Liver (tissue), 8 donors: ENCODE measurements at regions not wholly inside any gene's neighbourhood (a gene's known extent, or its start where the extent isn't known, plus 50 kb on each side); places are given as distances from the start of the nearest gene placed in this dataset.

Source experiments
- DNase-seq: peaks from one replicate; pipeline ENCODE4 v3.0.0-alpha.2; 2017; ENCODE audit warnings: low spot score
- H3K27ac ChIP-seq, 2 donors: one replicate each; pipeline ENCODE4 v1.7.0; 2013; ENCODE audit warnings: inconsistent platforms in 2 of 2, low read length in 2 of 2, control low read depth in 1 of 2, low read depth in 1 of 2, mild to moderate bottlenecking in 1 of 2
- H3K27me3 ChIP-seq, 4 donors: one replicate each; pipeline versions ENCODE4 v1.6.1 to v1.7.0; 2013; ENCODE audit warnings: low read length in 3 of 4, inconsistent platforms in 1 of 4, mild to moderate bottlenecking in 1 of 4, moderate library complexity in 1 of 4; ENCODE audit not compliant: control insufficient read depth in 4 of 4, insufficient read depth in 4 of 4
- H3K36me3 ChIP-seq, 4 donors: one replicate each; pipeline versions ENCODE4 v1.6.1 to v1.7.0; 2013; ENCODE audit warnings: low read length in 3 of 4, mild to moderate bottlenecking in 3 of 4, low read depth in 1 of 4, moderate library complexity in 1 of 4; ENCODE audit not compliant: control insufficient read depth in 4 of 4, insufficient read depth in 3 of 4
- H3K4me1 ChIP-seq, 4 donors: one replicate each; pipeline versions ENCODE4 v1.6.1 to v1.7.0; 2013; ENCODE audit warnings: low read length in 3 of 4, mild to moderate bottlenecking in 3 of 4, moderate library complexity in 1 of 4; ENCODE audit not compliant: control insufficient read depth in 4 of 4, insufficient read depth in 4 of 4
- H3K4me3 ChIP-seq, 3 donors: one replicate each; pipeline versions ENCODE4 v1.6.1 to v1.7.0; 2013; ENCODE audit warnings: low read length in 3 of 3, control low read depth in 1 of 3, low read depth in 1 of 3, mild to moderate bottlenecking in 1 of 3
- H3K9ac ChIP-seq, 2 donors: one replicate each; pipeline ENCODE4 v1.7.0; 2013; ENCODE audit warnings: low read length in 2 of 2, mild to moderate bottlenecking in 2 of 2, moderate library complexity in 2 of 2, control low read depth in 1 of 2, low read depth in 1 of 2
- H3K9me3 ChIP-seq, 4 donors: one replicate each; pipeline versions ENCODE4 v1.6.1 to v1.7.0; 2013; ENCODE audit warnings: low read length in 3 of 4; ENCODE audit not compliant: control insufficient read depth in 4 of 4
- CTCF ChIP-seq: fragments of 150-350 bp; IDR thresholded peaks from 2 replicates; pipeline ENCODE4 v1.5.1; 2017; ENCODE audit warnings: improper control_type of control experiment, low read depth, low read length; ENCODE audit not compliant: missing input control
- EGR1 ChIP-seq, 2 donors: IDR thresholded peaks; 2 replicates each; pipeline ENCODE4 v1.6.1; 2016 to 2018; ENCODE audit warnings: antibody characterized with exemption in 2 of 2, low read depth in 2 of 2
- FOXA1 ChIP-seq: IDR thresholded peaks from 2 replicates; pipeline ENCODE4 v1.6.1; 2016; ENCODE audit warnings: antibody characterized with exemption
- FOXA2 ChIP-seq: IDR thresholded peaks from 2 replicates; pipeline ENCODE4 v1.6.1; 2016; ENCODE audit warnings: antibody characterized with exemption
- GABPA ChIP-seq, 2 donors: IDR thresholded peaks in 1 of 2; conservative IDR thresholded peaks in 1 of 2; 2 replicates each; pipeline ENCODE4 v1.6.1; 2016; ENCODE audit warnings: antibody characterized with exemption in 2 of 2, mild to moderate bottlenecking in 1 of 2, moderate library complexity in 1 of 2
- HNF4A ChIP-seq, 2 donors: conservative IDR thresholded peaks; 2 replicates each; pipeline ENCODE4 v1.6.1; 2016; ENCODE audit warnings: antibody characterized with exemption in 2 of 2, mild to moderate bottlenecking in 2 of 2
- HNF4G ChIP-seq: IDR thresholded peaks from 2 replicates; pipeline ENCODE4 v1.6.1; 2016; ENCODE audit warnings: antibody characterized with exemption
- JUND ChIP-seq, 2 donors: IDR thresholded peaks; 2 replicates each; pipeline ENCODE4 v1.6.1; 2016; ENCODE audit warnings: antibody characterized with exemption in 2 of 2
- MAX ChIP-seq: IDR thresholded peaks from 2 replicates; pipeline ENCODE4 v1.6.1; 2016; ENCODE audit warnings: antibody characterized with exemption
- NR2F2 ChIP-seq: IDR thresholded peaks from 2 replicates; pipeline ENCODE4 v1.6.1; 2016; ENCODE audit warnings: antibody characterized with exemption
- RAD21 ChIP-seq, 2 donors: IDR thresholded peaks; 2 replicates each; pipeline ENCODE4 v1.6.1; 2016; ENCODE audit warnings: antibody characterized with exemption in 2 of 2, mild to moderate bottlenecking in 2 of 2
- RXRA ChIP-seq, 2 donors: IDR thresholded peaks; 2 replicates each; pipeline ENCODE4 v1.6.1; 2017 to 2018; ENCODE audit warnings: antibody characterized with exemption in 2 of 2, mild to moderate bottlenecking in 1 of 2
- SP1 ChIP-seq: IDR thresholded peaks from 2 replicates; pipeline ENCODE4 v1.6.1; 2018; ENCODE audit warnings: antibody characterized with exemption, mild to moderate bottlenecking
- TAF1 ChIP-seq: conservative IDR thresholded peaks from 2 replicates; pipeline ENCODE4 v1.6.1; 2016; ENCODE audit warnings: antibody characterized with exemption, mild to moderate bottlenecking
- YY1 ChIP-seq: IDR thresholded peaks from 2 replicates; pipeline ENCODE4 v1.6.1; 2016; ENCODE audit warnings: antibody characterized with exemption, mild to moderate bottlenecking
- ZBTB33 ChIP-seq: IDR thresholded peaks from 2 replicates; pipeline ENCODE4 v1.6.1; 2016; ENCODE audit warnings: antibody characterized with exemption
- WGBS: extraction: QIAGEN DNeasy Blood & Tissue Kit; methylation state at CpG from one replicate; pipeline ENCODE4 v1.1.7; 2013; 5-methylcytosine and 5-hydroxymethylcytosine counted together
- TF ChIP-seq, protein P1 (sequence below): IDR thresholded peaks from 2 replicates; pipeline ENCODE4 v1.6.1; 2016; ENCODE audit warnings: antibody characterized with exemption
- TF ChIP-seq, protein P2 (sequence below): IDR thresholded peaks from 2 replicates; pipeline ENCODE4 v1.6.1; 2016; ENCODE audit warnings: antibody characterized with exemption, mild to moderate bottlenecking
- donor health status: healthy.
- donor health status: healthy.
- donor health status: healthy.
- donor health status: healthy.
- donor health status: healthy.

- TF ChIP-seq, protein P1, sequence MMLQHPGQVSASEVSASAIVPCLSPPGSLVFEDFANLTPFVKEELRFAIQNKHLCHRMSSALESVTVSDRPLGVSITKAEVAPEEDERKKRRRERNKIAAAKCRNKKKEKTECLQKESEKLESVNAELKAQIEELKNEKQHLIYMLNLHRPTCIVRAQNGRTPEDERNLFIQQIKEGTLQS: no peak
- TF ChIP-seq JUND (IDR thresholded peaks at IDR 0.05): peak; percentile 21 to 70
Observed at GRCh38 chr6:11869672-11870340, 91.2 kb upstream of the ADTRP start (continued).

- H3K4me1 ChIP-seq: peaks cover 7 to 34% (median 17%) of the 10 kb centered on the region in 4 donors
- peak overlapping the region; percentile 94 for H3K27ac ChIP-seq
- no peak for DNase-seq
- 42% methylated on average over 6 of the region's 6 CpGs for WGBS
- TF ChIP-seq EGR1 (IDR thresholded peaks at IDR 0.05; ENCODE audit: low read depth in 2 of 2) (peak in 1 of 2 donors; percentile 87), NR2F2 (no peak), HNF4A (conservative IDR thresholded peaks at IDR 0.05) (peak; percentile 94), SP1 (peak; percentile 84), FOXA2 (peak; percentile 51), FOXA1 (no peak), GABPA (IDR thresholded peaks at IDR 0.05 in 1 of 2, conservative IDR thresholded peaks at IDR 0.05 in 1 of 2) (no peak), HNF4G (peak; percentile 73), YY1 (peak; percentile 76), ZBTB33 (peak; percentile 86), RAD21 (IDR thresholded peaks at IDR 0.05) (peak; percentile 51 to 65), TAF1 (peak; percentile 67), MAX (peak; percentile 90), RXRA (IDR thresholded peaks at IDR 0.05) (peak; percentile 87 to 89), JUND (IDR thresholded peaks at IDR 0.05) (peak; percentile 84 to 90), CTCF (no peak)
- TF ChIP-seq, protein P1: peak; percentile 76
- TF ChIP-seq, protein P2, sequence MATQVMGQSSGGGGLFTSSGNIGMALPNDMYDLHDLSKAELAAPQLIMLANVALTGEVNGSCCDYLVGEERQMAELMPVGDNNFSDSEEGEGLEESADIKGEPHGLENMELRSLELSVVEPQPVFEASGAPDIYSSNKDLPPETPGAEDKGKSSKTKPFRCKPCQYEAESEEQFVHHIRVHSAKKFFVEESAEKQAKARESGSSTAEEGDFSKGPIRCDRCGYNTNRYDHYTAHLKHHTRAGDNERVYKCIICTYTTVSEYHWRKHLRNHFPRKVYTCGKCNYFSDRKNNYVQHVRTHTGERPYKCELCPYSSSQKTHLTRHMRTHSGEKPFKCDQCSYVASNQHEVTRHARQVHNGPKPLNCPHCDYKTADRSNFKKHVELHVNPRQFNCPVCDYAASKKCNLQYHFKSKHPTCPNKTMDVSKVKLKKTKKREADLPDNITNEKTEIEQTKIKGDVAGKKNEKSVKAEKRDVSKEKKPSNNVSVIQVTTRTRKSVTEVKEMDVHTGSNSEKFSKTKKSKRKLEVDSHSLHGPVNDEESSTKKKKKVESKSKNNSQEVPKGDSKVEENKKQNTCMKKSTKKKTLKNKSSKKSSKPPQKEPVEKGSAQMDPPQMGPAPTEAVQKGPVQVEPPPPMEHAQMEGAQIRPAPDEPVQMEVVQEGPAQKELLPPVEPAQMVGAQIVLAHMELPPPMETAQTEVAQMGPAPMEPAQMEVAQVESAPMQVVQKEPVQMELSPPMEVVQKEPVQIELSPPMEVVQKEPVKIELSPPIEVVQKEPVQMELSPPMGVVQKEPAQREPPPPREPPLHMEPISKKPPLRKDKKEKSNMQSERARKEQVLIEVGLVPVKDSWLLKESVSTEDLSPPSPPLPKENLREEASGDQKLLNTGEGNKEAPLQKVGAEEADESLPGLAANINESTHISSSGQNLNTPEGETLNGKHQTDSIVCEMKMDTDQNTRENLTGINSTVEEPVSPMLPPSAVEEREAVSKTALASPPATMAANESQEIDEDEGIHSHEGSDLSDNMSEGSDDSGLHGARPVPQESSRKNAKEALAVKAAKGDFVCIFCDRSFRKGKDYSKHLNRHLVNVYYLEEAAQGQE: peak; percentile 66
- peak overlapping the region; percentile 61 to 88 for H3K9ac ChIP-seq
- no peaks in the 10 kb centered on the region for H3K27me3 ChIP-seq
- H3K4me3 ChIP-seq: peak overlapping the region; percentile 38 to 70 (median 51)
- no peaks in the 10 kb centered on the region for H3K9me3 ChIP-seq
- H3K36me3 ChIP-seq: no peaks in the 10 kb centered on the region
Observed at GRCh38 chr6:11868392-11868791, 89.8 kb upstream of the ADTRP start.
